HuH-7.5 (cell line): ENCODE measurements at regions not wholly inside any gene's neighbourhood (a gene's known extent, or its start where the extent isn't known, plus 50 kb on each side); places are given as distances from the start of the nearest gene placed in this dataset.
"Not testable (repeated sequence)": the region's sequence is repeated elsewhere in the genome, so short reads cannot be mapped to it uniquely, and the experiment has no call there.

Experiments
- DNase-seq: peaks from one replicate; pipeline ENCODE4 v3.0.0; 2011; ENCODE audit warnings: low spot score

GRCh38 chr14:88929656-88930436 lies 105.4 kb downstream of the TTC8 start:
- no peak for DNase-seq

- no peak for DNase-seq
These were observed 107.1 kb downstream of the TTC8 start for GRCh38 chr14:88931321-88932110.

GRCh38 chr14:88933191-88933590 lies 108.7 kb downstream of the TTC8 start:
- no peak for DNase-seq

- no peak for DNase-seq
These were observed 109.9 kb downstream of the TTC8 start for GRCh38 chr14:88934351-88934806.

- DNase-seq = no peak
These were observed 110.6 kb downstream of the TTC8 start for GRCh38 chr14:88935083-88935482.

- DNase-seq = no peak
These were observed 113.3 kb downstream of the TTC8 start for GRCh38 chr14:88937706-88938105.

- no peak for DNase-seq
These were observed 116.2 kb downstream of the TTC8 start for GRCh38 chr14:88940671-88941070.

- DNase-seq = no peak
These were observed 117.0 kb downstream of the TTC8 start for GRCh38 chr14:88941414-88941813.

- DNase-seq = no peak
These were observed 123.5 kb downstream of the TTC8 start for GRCh38 chr14:88947646-88948598.

- no peak for DNase-seq
These were observed 125.6 kb downstream of the TTC8 start for GRCh38 chr14:88950069-88950468.

- DNase-seq = no peak
These were observed 126.9 kb downstream of the TTC8 start for GRCh38 chr14:88951370-88951769.

- no peak for DNase-seq
These were observed 128.4 kb downstream of the TTC8 start for GRCh38 chr14:88952901-88953300.

GRCh38 chr14:88955455-88955854 lies 131.0 kb downstream of the TTC8 start:
- DNase-seq = no peak

- no peak for DNase-seq
These were observed 136.0 kb downstream of the TTC8 start for GRCh38 chr14:88960496-88960895.

- no peak for DNase-seq
These were observed 136.8 kb downstream of the TTC8 start for GRCh38 chr14:88961214-88961613.

GRCh38 chr14:88962356-88962755 lies 137.9 kb downstream of the TTC8 start:
- no peak for DNase-seq

GRCh38 chr14:88967299-88967698 lies 142.8 kb downstream of the TTC8 start:
- DNase-seq = no peak

GRCh38 chr14:88975043-88975830 lies 150.8 kb downstream of the TTC8 start:
- no peak for DNase-seq

- DNase-seq = no peak
These were observed 151.5 kb downstream of the TTC8 start for GRCh38 chr14:88975926-88976325.

GRCh38 chr14:88980907-88981306 lies 156.5 kb downstream of the TTC8 start:
- DNase-seq = not testable (repeated sequence)

GRCh38 chr14:88981948-88982347 lies 157.5 kb downstream of the TTC8 start:
- DNase-seq = no peak
